H9 (cell line): ENCODE measurements at regions not wholly inside any gene's neighbourhood (a gene's known extent, or its start where the extent isn't known, plus 50 kb on each side); places are given as distances from the start of the nearest gene placed in this dataset.

Experiments used
- DNase-seq: peaks from one replicate; pipeline ENCODE4 v3.0.0-alpha.2; 2017
- H2AFZ ChIP-seq: one replicate; pipeline ENCODE4 v1.6.1; 2013; ENCODE audit warnings: mild to moderate bottlenecking, low read length, control low read depth, moderate library complexity
- H2AK5ac ChIP-seq: 2 replicates; pipeline ENCODE4 v1.6.1; 2013; ENCODE audit warnings: low read length, control low read depth, mixed read lengths; ENCODE audit not compliant: insufficient read length
- H2BK120ac ChIP-seq: one replicate; pipeline ENCODE4 v1.6.1; 2013; ENCODE audit warnings: low read depth, mild to moderate bottlenecking, low read length, control low read depth, inconsistent platforms; ENCODE audit not compliant: poor library complexity, severe bottlenecking
- H2BK12ac ChIP-seq: 2 replicates; pipeline ENCODE4 v1.6.1; 2013; ENCODE audit warnings: low read length, control low read depth, mixed read lengths, low read depth; ENCODE audit not compliant: insufficient read length
- H2BK15ac ChIP-seq: 2 replicates; pipeline ENCODE4 v1.6.1; 2013; ENCODE audit warnings: low read depth, low read length, control low read depth
- H2BK20ac ChIP-seq: one replicate; pipeline ENCODE4 v1.6.1; 2013; ENCODE audit warnings: low read depth, mild to moderate bottlenecking, low read length, control low read depth, inconsistent platforms; ENCODE audit not compliant: poor library complexity, severe bottlenecking
- H2BK5ac ChIP-seq: 2 replicates; pipeline ENCODE4 v1.6.1; 2013; ENCODE audit warnings: low read length, control low read depth, mixed read lengths; ENCODE audit not compliant: insufficient read length
- H3K14ac ChIP-seq: 2 replicates; pipeline ENCODE4 v1.6.1; 2013; ENCODE audit warnings: low read length, control low read depth; ENCODE audit not compliant: insufficient read depth
- H3K18ac ChIP-seq: 2 replicates; pipeline ENCODE4 v1.6.1; 2013; ENCODE audit warnings: low read depth, mild to moderate bottlenecking, mixed read lengths, low read length, control low read depth; ENCODE audit not compliant: insufficient read length
- H3K23ac ChIP-seq: 2 replicates; pipeline ENCODE4 v1.6.1; 2013; ENCODE audit warnings: low read length, control low read depth, mixed read lengths, low read depth; ENCODE audit not compliant: insufficient read length
- H3K23me2 ChIP-seq: 2 replicates; pipeline ENCODE4 v1.6.1; 2013; ENCODE audit warnings: low read depth, mild to moderate bottlenecking, mixed read lengths, low read length, control low read depth; ENCODE audit not compliant: insufficient read length, poor library complexity, severe bottlenecking
- H3K27ac ChIP-seq: 2 replicates; pipeline ENCODE4 v1.5.1; 2013; ENCODE audit warnings: low read length, control low read depth, mixed read lengths, low read depth; ENCODE audit not compliant: insufficient read length
- H3K27me3 ChIP-seq: 2 replicates; pipeline ENCODE4 v1.6.1; 2013; ENCODE audit warnings: low read length, control low read depth, inconsistent platforms; ENCODE audit not compliant: insufficient read depth
- H3K4ac ChIP-seq: 2 replicates; pipeline ENCODE4 v1.6.1; 2013; ENCODE audit warnings: low read depth, mild to moderate bottlenecking, control low read depth, inconsistent platforms, low read length, moderate library complexity
- H3K4me1 ChIP-seq: 2 replicates; pipeline ENCODE4 v1.6.1; 2013; ENCODE audit warnings: low read length, control low read depth, inconsistent platforms; ENCODE audit not compliant: insufficient read depth
- H3K4me2 ChIP-seq: 2 replicates; pipeline ENCODE4 v1.6.1; 2013; ENCODE audit warnings: low read length, control low read depth, mixed read lengths; ENCODE audit not compliant: insufficient read length, insufficient read depth
- H3K56ac ChIP-seq: 2 replicates; pipeline ENCODE4 v1.6.1; 2013; ENCODE audit warnings: low read depth, mild to moderate bottlenecking, mixed read lengths, low read length, control low read depth; ENCODE audit not compliant: insufficient read length
- H3K79me1 ChIP-seq: 2 replicates; pipeline ENCODE4 v1.6.1; 2013; ENCODE audit warnings: low read depth, mild to moderate bottlenecking, moderate library complexity, low read length, control low read depth, inconsistent platforms; ENCODE audit not compliant: insufficient read depth, poor library complexity, severe bottlenecking
- H3K79me2 ChIP-seq: 2 replicates; pipeline ENCODE4 v1.6.1; 2013; ENCODE audit warnings: low read length, control low read depth, inconsistent platforms; ENCODE audit not compliant: insufficient read depth
- H3K9ac ChIP-seq: 2 replicates; pipeline ENCODE4 v1.6.1; 2013; ENCODE audit warnings: low read length, control low read depth, mixed read lengths; ENCODE audit not compliant: insufficient read length; ENCODE audit errors: extremely low read depth
- H3K9me3 ChIP-seq: one replicate; pipeline ENCODE4 v1.6.1; 2013; ENCODE audit warnings: low read depth, low read length, inconsistent platforms; ENCODE audit not compliant: control insufficient read depth
- H3T11ph ChIP-seq: one replicate; pipeline ENCODE4 v1.6.1; 2013; ENCODE audit warnings: mild to moderate bottlenecking, low read length, control low read depth, inconsistent platforms
- H4K20me1 ChIP-seq: one replicate; pipeline ENCODE4 v1.6.1; 2013; ENCODE audit not compliant: control insufficient read depth, insufficient read length, insufficient read depth
- H4K5ac ChIP-seq: 2 replicates; pipeline ENCODE4 v1.6.1; 2013; ENCODE audit warnings: low read depth, mild to moderate bottlenecking, mixed read lengths, low read length, control low read depth; ENCODE audit not compliant: insufficient read length
- H4K8ac ChIP-seq: replicated peaks from 2 replicates; pipeline ENCODE4 v1.6.1; 2013; ENCODE audit warnings: low read length, control low read depth, mixed read lengths, low read depth; ENCODE audit not compliant: insufficient read length
- H4K91ac ChIP-seq: 2 replicates; pipeline ENCODE4 v1.6.1; 2013; ENCODE audit warnings: low read depth, mild to moderate bottlenecking, moderate library complexity, mixed read lengths, low read length, control low read depth; ENCODE audit not compliant: insufficient read length
- H3K27ac Mint-ChIP-seq, 3 experiments: 2 replicates in 2 of 3; 3 replicates in 1 of 3; pipeline ENCODE4 v1.8.0; 2020 to 2021; ENCODE audit warnings: mixed read lengths in 3 of 3, mild to moderate bottlenecking in 1 of 3, moderate library complexity in 1 of 3
- H3K27me3 Mint-ChIP-seq: 2 replicates; pipeline ENCODE4 v1.8.0; 2021; ENCODE audit warnings: low read depth, mild to moderate bottlenecking, moderate library complexity, mixed read lengths
- H3K36me3 Mint-ChIP-seq, 3 experiments: 2 replicates in 2 of 3; 3 replicates in 1 of 3; pipeline ENCODE4 v1.8.0; 2020 to 2021; ENCODE audit warnings: low read depth in 3 of 3, mixed read lengths in 3 of 3; ENCODE audit not compliant: insufficient read depth in 1 of 3
- H3K4me1 Mint-ChIP-seq, 2 experiments: 2 replicates each; pipeline ENCODE4 v1.8.0; 2020; ENCODE audit warnings: mixed read lengths in 2 of 2
- H3K4me3 Mint-ChIP-seq, 2 experiments: 2 replicates in 1 of 2; 3 replicates in 1 of 2; pipeline ENCODE4 v1.8.0; 2020 to 2021; ENCODE audit warnings: mild to moderate bottlenecking in 2 of 2, mixed read lengths in 2 of 2, moderate library complexity in 1 of 2
- H3K9me3 Mint-ChIP-seq, 2 experiments: 2 replicates in 1 of 2; 3 replicates in 1 of 2; pipeline ENCODE4 v1.8.0; 2020; ENCODE audit warnings: mild to moderate bottlenecking in 2 of 2, mixed read lengths in 2 of 2, moderate library complexity in 1 of 2
- WGBS: extraction: QIAGEN DNeasy Blood & Tissue Kit; methylation state at CpG from one replicate; pipeline ENCODE4 v1.1.7; 2013; ENCODE audit warnings: missing lambda C conversion rate, low lambda C conversion rate, mixed read lengths; ENCODE audit not compliant: insufficient read length; ENCODE audit errors: extremely low coverage; 5-methylcytosine and 5-hydroxymethylcytosine counted together
- TF ChIP-seq, protein P1 (sequence below): fragments of 200-600 bp; sonication (generic); conservative IDR thresholded peaks from 3 replicates; pipeline ENCODE4 v1.8.0; 2021; ENCODE audit warnings: antibody characterized with exemption, mild to moderate bottlenecking

DNA sequence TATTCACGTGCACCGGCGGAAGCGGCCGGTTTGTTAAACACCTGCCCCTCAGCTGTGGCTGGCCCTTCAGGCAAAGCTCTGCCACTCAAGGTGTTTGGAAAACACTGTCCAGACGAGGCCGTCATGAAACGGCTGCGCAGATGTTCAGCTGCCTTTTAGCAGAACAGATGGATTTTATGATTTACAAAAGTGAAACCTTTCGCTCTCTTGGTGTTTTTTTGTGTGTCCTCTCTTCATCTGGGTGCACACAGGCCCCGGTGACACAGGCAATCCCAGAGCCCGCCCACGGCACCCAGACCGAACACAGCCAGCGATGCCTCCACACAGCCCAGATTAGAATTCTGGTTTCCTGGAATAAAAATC lies 397.0 kb downstream of the SMOC2 start:
- Histone ChIP-seq H2AK5ac (no peak overlapping the region), H2BK15ac (no peak overlapping the region), H2BK120ac (no peak overlapping the region), H3K4me2 (no peak overlapping the region), H3K18ac (no peak overlapping the region), H3K79me1 (no peaks in the 10 kb centered on the region), H3K4me1 (peaks cover 10% of the 10 kb centered on the region), H3T11ph (no peak overlapping the region), H3K27ac (no peak overlapping the region), H4K20me1 (no peaks in the 10 kb centered on the region), H2BK5ac (no peak overlapping the region), H3K9me3 (no peaks in the 10 kb centered on the region), H3K23ac (no peak overlapping the region), H2BK12ac (no peak overlapping the region), H4K91ac (no peak overlapping the region), H3K79me2 (no peaks in the 10 kb centered on the region), H4K5ac (no peak overlapping the region), H3K23me2 (no peaks in the 10 kb centered on the region), H2BK20ac (no peak overlapping the region), H3K56ac (no peak overlapping the region), H2AFZ (no peak overlapping the region), H3K4ac (no peak overlapping the region), H4K8ac (no peak overlapping the region), H3K27me3 (no peaks in the 10 kb centered on the region), H3K9ac (no peak overlapping the region), H3K14ac (no peak overlapping the region)
- no peaks in the 10 kb centered on the region for H3K36me3 Mint-ChIP-seq
- peaks cover 18% of the 10 kb centered on the region for H3K27me3 Mint-ChIP-seq
- DNase-seq, result no peak
- no CpG with 5 or more reads among the region's 15 CpGs for WGBS
- peaks cover 27 to 36% of the 10 kb centered on the region in 2 experiments for H3K4me1 Mint-ChIP-seq
- TF ChIP-seq, protein P1, sequence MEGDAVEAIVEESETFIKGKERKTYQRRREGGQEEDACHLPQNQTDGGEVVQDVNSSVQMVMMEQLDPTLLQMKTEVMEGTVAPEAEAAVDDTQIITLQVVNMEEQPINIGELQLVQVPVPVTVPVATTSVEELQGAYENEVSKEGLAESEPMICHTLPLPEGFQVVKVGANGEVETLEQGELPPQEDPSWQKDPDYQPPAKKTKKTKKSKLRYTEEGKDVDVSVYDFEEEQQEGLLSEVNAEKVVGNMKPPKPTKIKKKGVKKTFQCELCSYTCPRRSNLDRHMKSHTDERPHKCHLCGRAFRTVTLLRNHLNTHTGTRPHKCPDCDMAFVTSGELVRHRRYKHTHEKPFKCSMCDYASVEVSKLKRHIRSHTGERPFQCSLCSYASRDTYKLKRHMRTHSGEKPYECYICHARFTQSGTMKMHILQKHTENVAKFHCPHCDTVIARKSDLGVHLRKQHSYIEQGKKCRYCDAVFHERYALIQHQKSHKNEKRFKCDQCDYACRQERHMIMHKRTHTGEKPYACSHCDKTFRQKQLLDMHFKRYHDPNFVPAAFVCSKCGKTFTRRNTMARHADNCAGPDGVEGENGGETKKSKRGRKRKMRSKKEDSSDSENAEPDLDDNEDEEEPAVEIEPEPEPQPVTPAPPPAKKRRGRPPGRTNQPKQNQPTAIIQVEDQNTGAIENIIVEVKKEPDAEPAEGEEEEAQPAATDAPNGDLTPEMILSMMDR, result no peak
- no peak overlapping the region for H3K4me3 Mint-ChIP-seq
- H3K27ac Mint-ChIP-seq, result no peak overlapping the region
- H3K9me3 Mint-ChIP-seq, result no peaks in the 10 kb centered on the region; a peak in 1 of 5 replicates
